GM10248 (cell line): ENCODE measurements at regions not wholly inside any gene's neighbourhood (a gene's known extent, or its start where the extent isn't known, plus 50 kb on each side); places are given as distances from the start of the nearest gene placed in this dataset.

Experiments used
- CTCF ChIA-PET: fragments of 300-600 bp; sonication (Branson Sonifier 250); formaldehyde crosslinking; extraction: SDS; loops from one replicate; lab custom pipeline; 2021; ENCODE audit warnings: antibody characterized with exemption; lab: Yijun Ruan, JAX
- POLR2A ChIA-PET: fragments of 350-650 bp; sonication (Branson Sonifier 250); formaldehyde crosslinking; extraction: SDS; loops from one replicate; lab custom pipeline; 2020; ENCODE audit warnings: antibody characterized with exemption; lab: Yijun Ruan, JAX
- DNase-seq: peaks from one replicate; pipeline ENCODE4 v3.0.0; 2012; ENCODE audit errors: extremely low spot score
- TF ChIP-seq, protein P1 (sequence below): IDR thresholded peaks from 2 replicates; pipeline ENCODE4 v1.5.1; 2012; ENCODE audit warnings: mild to moderate bottlenecking, low read depth; ENCODE audit errors: extremely low read depth, missing control alignments, control extremely low read depth

DNA sequence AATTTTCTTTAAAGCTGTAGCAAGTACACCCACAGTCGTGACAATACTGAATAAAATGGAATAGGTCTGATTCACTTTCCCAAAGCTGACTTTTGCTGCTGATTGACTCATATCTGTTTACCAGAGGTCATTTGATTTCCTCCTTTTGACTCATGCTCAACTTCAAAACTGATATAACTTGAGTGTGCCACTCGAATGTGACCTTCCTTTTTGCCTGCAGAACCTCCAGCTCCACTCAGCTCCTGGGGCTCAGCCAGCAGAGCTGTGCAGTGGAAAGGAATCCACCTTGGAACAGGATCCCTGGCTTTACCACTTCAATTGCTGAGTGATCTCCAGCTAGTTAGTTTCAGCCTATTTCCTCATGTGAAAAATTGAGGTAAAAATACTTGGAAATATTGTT, 84.1 kb downstream of the FEM1C start:
- TF ChIP-seq, protein P1, sequence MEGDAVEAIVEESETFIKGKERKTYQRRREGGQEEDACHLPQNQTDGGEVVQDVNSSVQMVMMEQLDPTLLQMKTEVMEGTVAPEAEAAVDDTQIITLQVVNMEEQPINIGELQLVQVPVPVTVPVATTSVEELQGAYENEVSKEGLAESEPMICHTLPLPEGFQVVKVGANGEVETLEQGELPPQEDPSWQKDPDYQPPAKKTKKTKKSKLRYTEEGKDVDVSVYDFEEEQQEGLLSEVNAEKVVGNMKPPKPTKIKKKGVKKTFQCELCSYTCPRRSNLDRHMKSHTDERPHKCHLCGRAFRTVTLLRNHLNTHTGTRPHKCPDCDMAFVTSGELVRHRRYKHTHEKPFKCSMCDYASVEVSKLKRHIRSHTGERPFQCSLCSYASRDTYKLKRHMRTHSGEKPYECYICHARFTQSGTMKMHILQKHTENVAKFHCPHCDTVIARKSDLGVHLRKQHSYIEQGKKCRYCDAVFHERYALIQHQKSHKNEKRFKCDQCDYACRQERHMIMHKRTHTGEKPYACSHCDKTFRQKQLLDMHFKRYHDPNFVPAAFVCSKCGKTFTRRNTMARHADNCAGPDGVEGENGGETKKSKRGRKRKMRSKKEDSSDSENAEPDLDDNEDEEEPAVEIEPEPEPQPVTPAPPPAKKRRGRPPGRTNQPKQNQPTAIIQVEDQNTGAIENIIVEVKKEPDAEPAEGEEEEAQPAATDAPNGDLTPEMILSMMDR, result no peak
- DNase-seq, result no peak
- CTCF ChIA-PET, result interaction anchor here (1.1 to 2.8 kb wide), 6 partner anchors 9 to 151 kb away, joined by 3 to 9 read pairs (median 6); no protein-coding TSS in a partner anchor
- POLR2A ChIA-PET, result interaction anchor here (1.3 kb wide), 1 partner anchor 10 kb away, joined by 3 read pairs; no protein-coding TSS in a partner anchor

DNA sequence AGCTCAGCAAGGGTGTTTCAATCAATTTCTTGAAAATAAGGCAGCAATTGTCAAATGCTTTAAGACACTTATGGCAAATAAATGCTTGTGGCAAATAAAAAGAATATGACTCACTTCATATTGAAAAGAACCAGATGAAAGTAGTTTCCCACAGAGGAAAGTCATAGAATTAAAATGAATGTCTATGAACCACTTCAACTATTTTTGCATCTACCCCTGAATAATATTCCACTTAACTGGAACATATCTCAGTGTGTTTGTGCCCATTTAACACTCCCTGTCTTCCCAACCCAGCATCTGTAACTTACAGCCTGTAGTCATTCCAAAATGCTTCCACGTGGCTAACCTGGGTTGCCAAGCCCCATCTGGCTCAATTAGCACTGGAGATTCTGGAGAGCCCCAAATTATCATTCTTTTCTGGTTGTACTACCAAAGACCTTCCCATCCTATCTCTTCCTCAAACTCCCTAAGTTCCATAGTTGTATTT, 84.7 kb downstream of the FEM1C start:
- CTCF ChIA-PET, result interaction anchor here (1.1 to 2.8 kb wide), 6 partner anchors 9 to 150 kb away, joined by 3 to 9 read pairs (median 6); no protein-coding TSS in a partner anchor
- DNase-seq, result no peak
- TF ChIP-seq, protein P1, result no peak
- POLR2A ChIA-PET, result interaction anchor here (1.3 kb wide), 1 partner anchor 10 kb away, joined by 3 read pairs; no protein-coding TSS in a partner anchor

DNA sequence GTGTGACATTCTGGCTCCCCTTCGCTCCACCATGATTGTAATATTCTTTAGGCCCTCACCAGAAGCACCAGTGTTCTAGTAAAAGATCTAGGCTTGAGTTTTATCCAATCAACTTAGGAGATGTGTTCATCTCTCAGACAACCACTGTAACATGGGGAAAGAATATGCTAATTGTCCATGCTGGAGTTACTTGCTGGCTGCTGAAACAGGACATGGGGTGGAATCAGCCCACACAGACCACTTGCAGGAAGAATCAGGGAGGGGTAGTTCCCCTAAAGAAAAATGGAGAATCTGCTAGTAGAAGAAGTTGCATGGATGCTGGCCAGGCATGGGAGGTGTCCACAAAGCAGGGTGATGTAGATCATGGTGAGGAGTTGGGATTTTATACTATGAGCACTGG, 86.2 kb downstream of the FEM1C start:
- POLR2A ChIA-PET, result no interaction called here
- CTCF ChIA-PET, result no interaction called here
- no peak for DNase-seq
- TF ChIP-seq, protein P1, result no peak

DNA sequence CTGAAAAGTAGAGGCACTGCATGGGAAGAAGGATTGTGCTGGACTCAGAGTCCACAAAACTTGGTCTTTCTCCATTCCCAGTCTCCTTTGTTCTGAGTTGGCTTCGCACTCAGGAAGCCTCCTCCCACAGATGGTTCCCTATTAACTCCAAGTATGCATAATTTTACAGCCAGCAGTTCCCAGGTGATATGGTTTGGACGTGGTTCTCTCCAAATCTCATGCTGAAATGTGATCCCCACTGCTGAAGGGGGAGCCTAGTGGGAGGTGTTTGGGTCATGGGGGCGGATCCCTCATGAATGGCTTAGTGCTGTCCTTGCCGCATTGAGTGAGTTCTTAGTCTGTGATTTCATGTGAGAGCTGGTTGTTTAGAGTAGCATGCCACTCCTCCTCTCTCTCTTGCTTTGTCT, 86.6 kb downstream of the FEM1C start:
- no peak for DNase-seq
- POLR2A ChIA-PET, result no interaction called here
- CTCF ChIA-PET, result no interaction called here
- TF ChIP-seq, protein P1, result no peak

DNA sequence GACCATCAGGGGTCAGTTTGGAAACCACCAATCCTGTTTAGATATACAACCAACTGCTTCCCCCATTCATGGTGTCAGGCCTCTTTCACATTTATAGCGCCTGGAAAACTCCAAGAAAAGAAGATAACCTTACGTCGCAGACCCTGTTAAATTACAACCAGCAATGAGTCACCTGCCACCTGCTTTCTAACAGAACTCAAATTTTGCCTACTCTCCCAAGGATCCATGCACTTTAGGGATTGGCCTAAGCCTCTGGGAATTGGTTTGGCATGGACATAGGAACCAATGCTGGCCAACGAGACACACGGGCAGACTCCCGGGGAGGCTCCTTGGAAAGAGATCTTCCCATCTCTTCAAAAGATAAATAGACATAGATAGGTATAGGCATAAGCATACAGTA, 87.0 kb downstream of the FEM1C start:
- POLR2A ChIA-PET, result no interaction called here
- CTCF ChIA-PET, result no interaction called here
- TF ChIP-seq, protein P1, result no peak
- no peak for DNase-seq

DNA sequence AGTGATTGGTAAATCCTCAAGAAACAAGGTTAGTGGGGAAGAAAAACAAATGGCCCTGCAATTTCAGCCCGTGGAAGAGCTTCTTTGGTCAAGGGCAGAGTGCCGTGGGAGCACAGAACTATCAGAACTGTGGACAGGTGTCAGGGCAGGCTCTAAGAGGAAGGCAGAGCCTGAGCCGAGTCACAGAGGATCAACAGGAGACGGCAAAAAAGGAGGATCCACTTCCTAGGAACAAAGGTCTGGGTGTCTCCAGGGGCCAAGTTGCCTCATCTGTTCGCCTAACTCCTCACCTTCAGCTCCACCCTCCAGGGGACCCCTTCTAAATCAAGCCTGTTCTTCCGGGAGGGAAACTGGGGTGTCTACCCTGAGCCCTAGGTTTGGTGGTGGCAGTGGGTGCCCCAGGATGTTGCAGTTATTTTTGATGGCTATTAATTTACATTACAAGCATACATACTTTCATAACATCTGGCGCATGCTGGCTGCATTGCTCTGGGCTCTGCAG, 88.0 kb downstream of the FEM1C start:
- ChIA-PET POLR2A (no interaction called here), CTCF (interaction anchor here (1.1 kb wide), 1 partner anchor 148 kb away, joined by 3 read pairs; no protein-coding TSS in a partner anchor)
- DNase-seq, result no peak
- TF ChIP-seq, protein P1, result no peak
